ENCODE measurements at regions not wholly inside any gene's neighbourhood (a gene's known extent, or its start where the extent isn't known, plus 50 kb on each side); places are given as distances from the start of the nearest gene placed in this dataset.

GRCh38 chr14:84694161-84694560 is 835.8 kb upstream of the FLRT2 start:
- TF ChIP-seq POLR2AphosphoS5 (IDR thresholded peaks at IDR 0.05) = no peak
- no peak for TF ChIP-seq CTCF (IDR thresholded peaks at IDR 0.05)
- no peak for TF ChIP-seq EP300 (IDR thresholded peaks at IDR 0.05)

Measured in upper lobe of left lung (tissue), 4 donors.